ENCODE measurements at regions not wholly inside any gene's neighbourhood (a gene's known extent, or its start where the extent isn't known, plus 50 kb on each side); places are given as distances from the start of the nearest gene placed in this dataset.

GRCh38 chr9:86488794-86489193 is 134.6 kb upstream of the TUT7 start:
- H3K27ac ChIP-seq, result no peak overlapping the region
- H3K4me3 ChIP-seq, result no peak overlapping the region
- DNase-seq (no peak), ATAC-seq (no peak)
- TF ChIP-seq CTCF (IDR thresholded peaks at IDR 0.05), result no peak
- 94 to 99% (median 96%) methylated on average over 7 of the region's 7 CpGs for WGBS, 3 donors
- H3K9me3 ChIP-seq, result no peaks in the 10 kb centered on the region
- H3K4me1 ChIP-seq, result no peaks in the 10 kb centered on the region
- H3K27me3 ChIP-seq (ENCODE audit: insufficient read depth in 3 of 3, low read length in 2 of 3), result no peaks in the 10 kb centered on the region
- intact Hi-C loops (cut with DNase I), result loop anchor here (5.0 kb wide), 2 partner anchors 459 to 844 kb away; partner anchors contain the start of gene GAS1 (in 1 of the 2)
- no peaks in the 10 kb centered on the region for H3K36me3 ChIP-seq (ENCODE audit: insufficient read depth in 1 of 2, low read depth in 1 of 2)

- Histone ChIP-seq H3K27me3 (ENCODE audit: insufficient read depth in 3 of 3, low read length in 2 of 3) (no peaks in the 10 kb centered on the region), H3K36me3 (ENCODE audit: insufficient read depth in 1 of 2, low read depth in 1 of 2) (no peaks in the 10 kb centered on the region), H3K27ac (no peak overlapping the region), H3K9me3 (no peaks in the 10 kb centered on the region), H3K4me1 (no peaks in the 10 kb centered on the region), H3K4me3 (no peak overlapping the region)
- no peak for DNase-seq
- ATAC-seq, result no peak
- intact Hi-C loops (cut with DNase I), result loop anchor here (5.0 kb wide), 2 partner anchors 459 to 844 kb away; partner anchors contain the start of gene GAS1 (in 1 of the 2)
- TF ChIP-seq CTCF (IDR thresholded peaks at IDR 0.05), result no peak
- WGBS, 3 donors, result 61 to 77% (median 63%) methylated on average over 6 of the region's 6 CpGs
Measured at GRCh38 chr9:86488345-86488744, 134.1 kb upstream of the TUT7 start.

GRCh38 chr9:86487838-86488233 is 133.6 kb upstream of the TUT7 start:
- no peak for TF ChIP-seq CTCF (IDR thresholded peaks at IDR 0.05)
- 59 to 76% (median 66%) methylated on average over 2 of the region's 2 CpGs for WGBS, 3 donors
- ATAC-seq, result no peak
- intact Hi-C loops (cut with DNase I), result loop anchor here (2.0 to 5.0 kb wide), 3 partner anchors 459 to 844 kb away; partner anchors contain the start of gene GAS1 (in 1 of the 2)
- no peak overlapping the region for H3K4me3 ChIP-seq
- no peaks in the 10 kb centered on the region for H3K36me3 ChIP-seq (ENCODE audit: insufficient read depth in 1 of 2, low read depth in 1 of 2)
- no peaks in the 10 kb centered on the region for H3K27me3 ChIP-seq (ENCODE audit: insufficient read depth in 3 of 3, low read length in 2 of 3)
- no peaks in the 10 kb centered on the region for H3K4me1 ChIP-seq
- no peak for DNase-seq
- no peaks in the 10 kb centered on the region for H3K9me3 ChIP-seq
- no peak overlapping the region for H3K27ac ChIP-seq

GRCh38 chr9:86486891-86487837 is 133.0 kb upstream of the TUT7 start:
- no peak overlapping the region for H3K27ac ChIP-seq
- intact Hi-C loops (cut with DNase I), result loop anchor here (2.0 to 5.0 kb wide), 3 partner anchors 460 to 845 kb away; partner anchors contain the start of gene GAS1 (in 1 of the 2)
- H3K27me3 ChIP-seq (ENCODE audit: insufficient read depth in 3 of 3, low read length in 2 of 3), result no peaks in the 10 kb centered on the region
- ATAC-seq (peak in 3 of 4 donors; percentile 40 to 78 (median 51)), DNase-seq (no peak)
- peak; percentile 68 for TF ChIP-seq CTCF (IDR thresholded peaks at IDR 0.05)
- 0 to 5% (median 3%) methylated on average over 1 of the region's 1 CpG for WGBS, 3 donors
- H3K36me3 ChIP-seq (ENCODE audit: insufficient read depth in 1 of 2, low read depth in 1 of 2), result no peaks in the 10 kb centered on the region
- H3K9me3 ChIP-seq, result no peaks in the 10 kb centered on the region
- H3K4me1 ChIP-seq, result no peaks in the 10 kb centered on the region
- H3K4me3 ChIP-seq, result no peak overlapping the region
